Epithelial cell of proximal tubule (primary cell): ENCODE measurements at regions not wholly inside any gene's neighbourhood (a gene's known extent, or its start where the extent isn't known, plus 50 kb on each side); places are given as distances from the start of the nearest gene placed in this dataset.

ENCODE experiments used
- DNase-seq: peaks from one replicate; pipeline ENCODE4 v3.0.0-alpha.2; 2011; ENCODE audit warnings: low read depth
- H3K4me3 ChIP-seq: 2 replicates; pipeline ENCODE4 v1.5.1; 2011; ENCODE audit warnings: low read depth, mild to moderate bottlenecking, low read length
- TF ChIP-seq, protein P1 (sequence below): conservative IDR thresholded peaks from 2 replicates; pipeline ENCODE4 v1.5.1; 2012; ENCODE audit warnings: low read depth, mild to moderate bottlenecking, low read length

DNA sequence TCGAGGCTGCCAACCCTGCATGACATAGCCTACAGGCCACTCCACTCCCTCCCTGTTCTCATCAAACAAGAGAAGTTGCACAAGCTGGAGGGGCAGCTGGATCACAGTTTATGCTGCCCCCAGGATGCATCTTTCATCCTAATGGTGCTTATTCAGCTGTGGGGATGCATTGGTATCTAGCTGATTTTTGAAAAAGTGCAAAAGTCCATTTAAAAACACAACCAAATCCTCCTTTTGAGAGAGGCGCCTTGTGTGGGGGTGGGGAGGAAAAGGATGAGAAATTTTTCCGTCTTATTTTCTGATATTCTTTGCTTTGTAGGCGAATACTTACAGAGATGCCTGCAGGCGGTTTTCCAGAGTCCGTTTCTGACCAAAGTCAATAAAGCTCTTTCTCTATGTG is 276.4 kb upstream of the BOD1L1 start:
- no peak for DNase-seq
- H3K4me3 ChIP-seq: no peak overlapping the region
- TF ChIP-seq, protein P1, sequence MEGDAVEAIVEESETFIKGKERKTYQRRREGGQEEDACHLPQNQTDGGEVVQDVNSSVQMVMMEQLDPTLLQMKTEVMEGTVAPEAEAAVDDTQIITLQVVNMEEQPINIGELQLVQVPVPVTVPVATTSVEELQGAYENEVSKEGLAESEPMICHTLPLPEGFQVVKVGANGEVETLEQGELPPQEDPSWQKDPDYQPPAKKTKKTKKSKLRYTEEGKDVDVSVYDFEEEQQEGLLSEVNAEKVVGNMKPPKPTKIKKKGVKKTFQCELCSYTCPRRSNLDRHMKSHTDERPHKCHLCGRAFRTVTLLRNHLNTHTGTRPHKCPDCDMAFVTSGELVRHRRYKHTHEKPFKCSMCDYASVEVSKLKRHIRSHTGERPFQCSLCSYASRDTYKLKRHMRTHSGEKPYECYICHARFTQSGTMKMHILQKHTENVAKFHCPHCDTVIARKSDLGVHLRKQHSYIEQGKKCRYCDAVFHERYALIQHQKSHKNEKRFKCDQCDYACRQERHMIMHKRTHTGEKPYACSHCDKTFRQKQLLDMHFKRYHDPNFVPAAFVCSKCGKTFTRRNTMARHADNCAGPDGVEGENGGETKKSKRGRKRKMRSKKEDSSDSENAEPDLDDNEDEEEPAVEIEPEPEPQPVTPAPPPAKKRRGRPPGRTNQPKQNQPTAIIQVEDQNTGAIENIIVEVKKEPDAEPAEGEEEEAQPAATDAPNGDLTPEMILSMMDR: no peak

DNA sequence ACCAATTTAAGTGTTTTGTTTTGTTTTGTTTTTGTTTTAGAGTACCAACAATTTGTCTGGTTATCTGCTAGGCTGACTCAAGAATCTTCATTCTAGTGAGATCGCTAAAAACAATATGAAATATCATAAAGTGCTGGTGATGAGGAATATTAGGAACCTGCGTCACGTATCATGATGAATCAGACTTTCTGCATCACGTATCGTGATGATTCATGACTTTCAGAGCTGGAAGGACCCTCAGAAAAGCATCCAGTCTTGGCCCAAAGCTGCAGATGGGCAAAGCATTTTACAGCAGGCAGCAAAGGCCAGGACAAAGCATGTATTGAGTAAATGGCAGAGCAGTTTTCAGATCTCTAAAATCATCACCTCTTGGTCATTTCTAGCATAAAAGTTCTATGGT is 278.0 kb upstream of the BOD1L1 start:
- TF ChIP-seq, protein P1: no peak
- H3K4me3 ChIP-seq: no peak overlapping the region
- no peak for DNase-seq

DNA sequence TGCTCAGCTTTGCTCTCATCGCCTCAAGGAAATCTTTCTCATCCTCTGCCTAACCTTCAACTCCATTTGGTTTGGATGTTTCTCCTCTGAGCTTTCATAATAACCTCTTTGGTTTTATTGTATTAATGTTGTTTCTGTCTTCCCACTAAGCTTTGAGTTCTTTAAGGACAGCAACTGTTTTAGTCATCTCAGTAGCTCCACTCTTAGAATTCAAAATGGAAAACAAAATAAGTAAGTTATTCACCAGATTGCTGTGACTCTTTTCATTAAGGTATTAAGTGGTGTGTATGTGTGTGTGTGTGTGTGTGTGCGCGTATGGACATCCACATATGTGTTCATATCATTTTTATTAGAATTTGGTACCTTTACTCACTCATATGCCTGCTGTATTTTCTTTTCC is 279.2 kb upstream of the BOD1L1 start:
- DNase-seq: no peak
- TF ChIP-seq, protein P1: no peak
- H3K4me3 ChIP-seq: no peak overlapping the region

DNA sequence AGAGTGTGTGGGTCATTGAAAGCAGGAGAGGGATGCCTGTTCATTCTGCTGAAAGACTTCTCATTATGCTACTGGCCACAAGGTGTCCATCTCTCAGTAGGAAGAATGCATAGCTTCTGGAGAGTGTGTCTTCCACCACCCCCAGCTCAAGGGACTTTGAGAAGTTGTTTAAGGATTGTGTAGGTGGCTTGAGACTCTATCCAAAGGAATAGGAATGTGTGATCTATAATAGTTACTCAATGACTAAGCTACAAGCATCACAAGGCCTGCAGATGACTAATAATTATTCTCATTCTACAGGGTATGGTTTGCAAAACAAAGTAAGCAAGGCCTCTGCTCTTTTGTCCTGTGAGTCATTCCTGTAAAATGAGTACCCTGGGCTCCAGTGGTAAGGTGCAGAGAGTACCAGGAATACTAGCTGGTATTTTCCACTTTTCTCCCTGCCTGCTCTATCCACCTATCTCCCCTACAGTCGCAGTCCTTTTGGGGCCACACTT is 279.8 kb upstream of the BOD1L1 start:
- no peak overlapping the region for H3K4me3 ChIP-seq
- peak; percentile 99 for DNase-seq
- TF ChIP-seq, protein P1: peak; percentile 54

DNA sequence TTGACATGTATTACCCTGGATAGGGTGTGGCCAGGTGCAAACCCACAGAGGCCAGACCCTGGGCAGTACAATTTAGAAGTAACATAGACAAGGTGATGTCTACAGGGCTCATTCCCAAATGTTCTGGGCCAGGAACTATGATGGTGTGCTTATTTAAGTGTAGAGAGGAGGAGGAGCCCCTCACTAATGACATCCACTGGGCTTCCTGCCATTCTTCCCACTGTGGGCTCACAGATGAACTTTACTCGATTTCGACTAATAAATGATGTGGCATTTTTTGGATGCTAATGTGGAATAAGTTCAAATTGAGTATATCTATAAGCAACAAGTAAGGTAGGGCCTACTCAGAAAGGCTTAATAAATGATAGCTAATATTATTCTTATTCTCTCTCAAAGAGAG is 280.9 kb upstream of the BOD1L1 start:
- DNase-seq: no peak
- TF ChIP-seq, protein P1: no peak
- no peak overlapping the region for H3K4me3 ChIP-seq

DNA sequence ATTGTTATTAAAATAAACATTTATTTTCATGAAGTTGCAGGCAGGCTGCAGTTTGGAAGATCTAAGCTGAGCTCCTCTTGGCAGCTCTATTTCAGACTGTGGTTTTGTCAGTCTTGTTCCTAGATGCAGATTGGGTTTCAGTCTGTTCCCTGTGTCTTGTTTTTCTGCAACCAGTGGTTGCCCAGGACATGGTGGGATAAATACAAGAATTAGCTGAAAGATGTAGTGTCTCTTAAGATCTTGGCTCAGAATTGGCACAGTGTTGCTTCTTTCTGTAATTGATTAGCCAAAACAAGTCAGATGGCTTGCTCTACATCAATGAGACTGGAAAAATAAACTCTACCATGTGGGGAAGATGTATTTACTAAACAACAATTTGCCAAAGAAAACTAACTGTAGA is 283.0 kb upstream of the BOD1L1 start:
- H3K4me3 ChIP-seq: no peak overlapping the region
- DNase-seq: peak; percentile 94
- TF ChIP-seq, protein P1: no peak

DNA sequence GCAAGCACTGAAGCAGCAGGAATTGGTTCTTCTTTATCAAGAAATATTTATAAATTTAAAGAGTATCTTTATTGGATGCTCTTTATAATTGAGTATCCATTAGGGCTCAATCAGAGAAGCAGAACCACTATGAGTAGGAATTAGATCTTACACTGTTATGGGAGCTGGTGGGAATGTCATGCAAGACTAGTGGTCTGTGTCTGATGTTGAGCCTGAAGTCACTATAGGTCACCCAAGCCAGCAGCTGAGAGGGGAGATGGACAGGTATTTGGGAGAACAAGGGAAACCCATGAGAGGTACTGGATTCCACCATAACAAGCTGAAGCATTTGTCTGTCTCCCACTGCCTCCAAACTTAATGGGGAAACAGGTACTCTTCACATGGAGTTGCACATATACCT is 283.7 kb upstream of the BOD1L1 start:
- DNase-seq: no peak
- H3K4me3 ChIP-seq: no peak overlapping the region
- TF ChIP-seq, protein P1: no peak
